C4-2B (cell line): ENCODE measurements at regions not wholly inside any gene's neighbourhood (a gene's known extent, or its start where the extent isn't known, plus 50 kb on each side); places are given as distances from the start of the nearest gene placed in this dataset.

Experiments
- ZFX ChIP-seq: fragments of 450-650 bp; IDR thresholded peaks from 2 replicates; pipeline ENCODE4 v1.6.1; 2017
- TF ChIP-seq, protein P1 (sequence below): fragments of 450-650 bp; conservative IDR thresholded peaks from 2 replicates; pipeline ENCODE4 v1.5.1; 2017; ENCODE audit warnings: mild to moderate bottlenecking

DNA sequence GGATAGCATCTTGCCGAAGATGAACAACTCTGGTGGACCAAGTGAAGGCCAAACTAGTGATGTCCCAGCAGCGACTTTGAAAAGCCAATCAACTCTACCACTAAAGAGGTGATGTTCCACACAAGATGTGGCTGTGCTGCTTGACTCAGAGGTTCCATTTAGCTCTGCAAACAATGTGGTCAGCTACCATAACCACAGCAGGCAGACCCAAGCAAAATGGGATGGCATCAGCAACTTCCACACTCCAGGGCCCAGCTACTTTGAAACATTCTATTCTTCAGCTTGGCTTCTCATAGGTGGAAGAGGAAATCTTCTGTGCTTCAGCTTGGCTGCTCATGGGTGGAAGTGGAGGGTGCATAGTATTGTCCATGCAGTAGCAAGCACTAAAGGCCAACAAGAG, 70.5 kb downstream of the IRX2 start:
- TF ChIP-seq, protein P1, sequence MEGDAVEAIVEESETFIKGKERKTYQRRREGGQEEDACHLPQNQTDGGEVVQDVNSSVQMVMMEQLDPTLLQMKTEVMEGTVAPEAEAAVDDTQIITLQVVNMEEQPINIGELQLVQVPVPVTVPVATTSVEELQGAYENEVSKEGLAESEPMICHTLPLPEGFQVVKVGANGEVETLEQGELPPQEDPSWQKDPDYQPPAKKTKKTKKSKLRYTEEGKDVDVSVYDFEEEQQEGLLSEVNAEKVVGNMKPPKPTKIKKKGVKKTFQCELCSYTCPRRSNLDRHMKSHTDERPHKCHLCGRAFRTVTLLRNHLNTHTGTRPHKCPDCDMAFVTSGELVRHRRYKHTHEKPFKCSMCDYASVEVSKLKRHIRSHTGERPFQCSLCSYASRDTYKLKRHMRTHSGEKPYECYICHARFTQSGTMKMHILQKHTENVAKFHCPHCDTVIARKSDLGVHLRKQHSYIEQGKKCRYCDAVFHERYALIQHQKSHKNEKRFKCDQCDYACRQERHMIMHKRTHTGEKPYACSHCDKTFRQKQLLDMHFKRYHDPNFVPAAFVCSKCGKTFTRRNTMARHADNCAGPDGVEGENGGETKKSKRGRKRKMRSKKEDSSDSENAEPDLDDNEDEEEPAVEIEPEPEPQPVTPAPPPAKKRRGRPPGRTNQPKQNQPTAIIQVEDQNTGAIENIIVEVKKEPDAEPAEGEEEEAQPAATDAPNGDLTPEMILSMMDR = no peak
- no peak for TF ChIP-seq ZFX
